Neural cell (in vitro differentiated cells): ENCODE measurements at regions not wholly inside any gene's neighbourhood (a gene's known extent, or its start where the extent isn't known, plus 50 kb on each side); places are given as distances from the start of the nearest gene placed in this dataset.

Experiments
- H2AFZ ChIP-seq: fragments of 200-600, 300-800 bp; sonication (generic), shearing (Covaris generic); 2 replicates; pipeline ENCODE4 v1.6.0; 2014; ENCODE audit warnings: low read depth, mild to moderate bottlenecking, antibody characterized with exemption, low read length, moderate library complexity
- H3F3A ChIP-seq: fragments of 200-600 bp; shearing (Covaris generic); 2 replicates; pipeline ENCODE4 v1.6.1; 2016; ENCODE audit warnings: mild to moderate bottlenecking, moderate library complexity, mixed read lengths, antibody characterized with exemption, low read length; ENCODE audit not compliant: insufficient read depth, poor library complexity, severe bottlenecking
- H3K27ac ChIP-seq: fragments of 200-600, 300-800 bp; sonication (generic), shearing (Covaris generic); 2 replicates; pipeline ENCODE4 v1.5.1; 2014; ENCODE audit warnings: mild to moderate bottlenecking, low read length, moderate library complexity
- H3K27me3 ChIP-seq: fragments of 300-800, 200-600 bp; sonication (generic), shearing (Covaris generic); 2 replicates; pipeline ENCODE4 v1.6.0; 2014; ENCODE audit warnings: mild to moderate bottlenecking, low read depth, low read length, moderate library complexity; ENCODE audit not compliant: insufficient read depth
- H3K36me3 ChIP-seq: fragments of 300-800, 200-600 bp; sonication (generic), shearing (Covaris generic); 2 replicates; pipeline ENCODE4 v1.5.1; 2014; ENCODE audit warnings: mild to moderate bottlenecking, antibody characterized with exemption, low read length, moderate library complexity; ENCODE audit not compliant: insufficient read depth
- H3K4me2 ChIP-seq: fragments of 300-800, 200-600 bp; sonication (generic), shearing (Covaris generic); 2 replicates; pipeline ENCODE4 v1.6.0; 2014; ENCODE audit warnings: mild to moderate bottlenecking, low read length
- H3K4me3 ChIP-seq: fragments of 300-800, 200-600 bp; sonication (generic), shearing (Covaris generic); 2 replicates; pipeline ENCODE4 v1.5.1; 2014; ENCODE audit warnings: mild to moderate bottlenecking, low read length, moderate library complexity
- H3K79me2 ChIP-seq: fragments of 200-600 bp; shearing (Covaris generic); replicated peaks from 2 replicates; pipeline ENCODE4 v1.6.0; 2014; ENCODE audit warnings: mild to moderate bottlenecking, low read length, moderate library complexity; ENCODE audit not compliant: insufficient read depth
- H3K9ac ChIP-seq: fragments of 300-800, 200-600 bp; sonication (generic), shearing (Covaris generic); 2 replicates; pipeline ENCODE4 v1.6.1; 2016; ENCODE audit warnings: mild to moderate bottlenecking, low read length, mixed read lengths
- H3K9me2 ChIP-seq: fragments of 200-600 bp; shearing (Covaris generic); 2 replicates; pipeline ENCODE4 v1.6.1; 2016; ENCODE audit warnings: mild to moderate bottlenecking, low read length, mixed read lengths; ENCODE audit not compliant: insufficient read depth
- H3K9me3 ChIP-seq: fragments of 200-600, 300-800 bp; sonication (generic), shearing (Covaris generic); 2 replicates; pipeline ENCODE4 v1.6.1; 2016; ENCODE audit warnings: mild to moderate bottlenecking, mixed run types, low read length, moderate library complexity, mixed read lengths
- H4K20me1 ChIP-seq: fragments of 200-600 bp; shearing (Covaris generic); 2 replicates; pipeline ENCODE4 v1.6.1; 2016; ENCODE audit warnings: mild to moderate bottlenecking, mixed run types; ENCODE audit not compliant: insufficient read depth
- CTCF ChIP-seq: fragments of 450-650 bp; IDR thresholded peaks from 2 replicates; pipeline ENCODE4 v1.5.1; 2014; ENCODE audit warnings: antibody characterized with exemption, mild to moderate bottlenecking, moderate library complexity; ENCODE audit not compliant: poor library complexity, severe bottlenecking
- EP300 ChIP-seq: fragments of 450-650 bp; conservative IDR thresholded peaks from 2 replicates; pipeline ENCODE4 v1.6.1; 2014; ENCODE audit warnings: antibody characterized with exemption, mild to moderate bottlenecking, moderate library complexity; ENCODE audit not compliant: poor library complexity, severe bottlenecking
- EZH2 ChIP-seq: fragments of 200-600, 300-800 bp; shearing (Covaris generic), sonication (generic); IDR thresholded peaks from 2 replicates; pipeline ENCODE4 v1.6.1; 2014; ENCODE audit warnings: antibody characterized with exemption, low read length, borderline replicate concordance, mild to moderate bottlenecking; ENCODE audit not compliant: insufficient read depth, poor library complexity, severe bottlenecking
- MXI1 ChIP-seq: fragments of 450-650 bp; conservative IDR thresholded peaks from 2 replicates; pipeline ENCODE4 v1.6.1; 2014; ENCODE audit warnings: antibody characterized with exemption, mild to moderate bottlenecking; ENCODE audit not compliant: poor library complexity, severe bottlenecking
- POLR2AphosphoS5 ChIP-seq: IDR thresholded peaks from 2 replicates; pipeline ENCODE4 v1.6.1; 2012
- RAD21 ChIP-seq: fragments of 450-650 bp; conservative IDR thresholded peaks from 2 replicates; pipeline ENCODE4 v1.6.1; 2014; ENCODE audit warnings: antibody characterized with exemption, mild to moderate bottlenecking, moderate library complexity
- REST ChIP-seq: IDR thresholded peaks from 2 replicates; pipeline ENCODE4 v1.6.1; 2012; ENCODE audit warnings: borderline replicate concordance
- SMC3 ChIP-seq: fragments of 450-650 bp; conservative IDR thresholded peaks from 2 replicates; pipeline ENCODE4 v1.6.1; 2014; ENCODE audit warnings: antibody characterized with exemption, mild to moderate bottlenecking, moderate library complexity; ENCODE audit not compliant: poor library complexity
- TAF1 ChIP-seq: IDR thresholded peaks from 2 replicates; pipeline ENCODE4 v1.6.1; 2012; ENCODE audit warnings: low read depth

GRCh38 chrX:46382595-46382994 lies 162.6 kb downstream of the ZNF674 start:
- Histone ChIP-seq H2AFZ (no peak overlapping the region), H3F3A (no peaks in the 10 kb centered on the region), H3K4me3 (no peak overlapping the region), H3K9me3 (no peaks in the 10 kb centered on the region), H3K36me3 (no peaks in the 10 kb centered on the region), H3K27ac (no peak overlapping the region), H4K20me1 (no peaks in the 10 kb centered on the region), H3K27me3 (no peaks in the 10 kb centered on the region), H3K9me2 (no peaks in the 10 kb centered on the region), H3K79me2 (no peaks in the 10 kb centered on the region), H3K4me2 (no peak overlapping the region), H3K9ac (no peak overlapping the region)
- no peak for TF ChIP-seq RAD21
- no peak for TF ChIP-seq SMC3

GRCh38 chrX:46381630-46382029 lies 163.6 kb downstream of the ZNF674 start:
- no peaks in the 10 kb centered on the region for H3K27me3 ChIP-seq
- H3K4me2 ChIP-seq = no peak overlapping the region
- H4K20me1 ChIP-seq = no peaks in the 10 kb centered on the region
- no peak overlapping the region for H3K27ac ChIP-seq
- no peak overlapping the region for H2AFZ ChIP-seq
- no peak overlapping the region for H3K9ac ChIP-seq
- no peaks in the 10 kb centered on the region for H3K9me2 ChIP-seq
- TF ChIP-seq POLR2AphosphoS5 (no peak), CTCF (no peak), EP300 (no peak), TAF1 (no peak), REST (no peak), EZH2 (no peak), SMC3 (no peak), MXI1 (no peak), RAD21 (no peak)
- no peaks in the 10 kb centered on the region for H3K36me3 ChIP-seq
- H3K4me3 ChIP-seq = no peak overlapping the region
- H3K9me3 ChIP-seq = no peaks in the 10 kb centered on the region
- H3K79me2 ChIP-seq = no peaks in the 10 kb centered on the region
- no peaks in the 10 kb centered on the region for H3F3A ChIP-seq

- Histone ChIP-seq H3K9me2 (no peaks in the 10 kb centered on the region), H4K20me1 (no peaks in the 10 kb centered on the region), H3K4me2 (no peak overlapping the region), H3K79me2 (no peaks in the 10 kb centered on the region), H3K4me3 (no peak overlapping the region), H3K36me3 (no peaks in the 10 kb centered on the region), H3K27ac (no peak overlapping the region), H3K27me3 (no peaks in the 10 kb centered on the region), H3K9ac (no peak overlapping the region), H2AFZ (no peak overlapping the region), H3F3A (no peaks in the 10 kb centered on the region), H3K9me3 (no peaks in the 10 kb centered on the region)
- TF ChIP-seq CTCF = no peak
- TF ChIP-seq RAD21 = no peak
- no peak for TF ChIP-seq MXI1
- no peak for TF ChIP-seq EZH2
- TF ChIP-seq SMC3 = no peak
- TF ChIP-seq REST = no peak
- no peak for TF ChIP-seq EP300
- no peak for TF ChIP-seq POLR2AphosphoS5
- no peak for TF ChIP-seq TAF1
These were observed 165.0 kb downstream of the ZNF674 start for GRCh38 chrX:46380148-46380752.
